Coronary artery (tissue), 2 donors: ENCODE measurements at regions not wholly inside any gene's neighbourhood (a gene's known extent, or its start where the extent isn't known, plus 50 kb on each side); places are given as distances from the start of the nearest gene placed in this dataset.

Experiments
- DNase-seq: peaks from one replicate; pipeline ENCODE4 v3.0.0-alpha.2; 2017; ENCODE audit warnings: low spot score
- H3K27ac ChIP-seq, 2 donors: fragments of 200-600 bp; sonication (generic); one replicate each; pipeline ENCODE4 v1.5.1; 2016 to 2019
- H3K4me3 ChIP-seq: fragments of 200-600 bp; sonication (generic); 2 replicates; pipeline ENCODE4 v1.5.1; 2016; ENCODE audit warnings: mild to moderate bottlenecking, moderate library complexity
- CTCF ChIP-seq: fragments of 200-600 bp; sonication (generic); IDR thresholded peaks from one replicate; pipeline ENCODE4 v1.5.1; 2019; ENCODE audit warnings: antibody characterized with exemption

GRCh38 chr1:165010418-165011070 lies 346.0 kb downstream of the LMX1A start:
- no peak for DNase-seq

GRCh38 chr1:165006831-165007230 lies 349.7 kb downstream of the LMX1A start:
- TF ChIP-seq CTCF, result no peak
- Histone ChIP-seq H3K4me3 (no peak overlapping the region), H3K27ac (no peak overlapping the region)
- no peak for DNase-seq

More at GRCh38 chr1:165010418-165011070, 346.0 kb downstream of the LMX1A start:
- TF ChIP-seq CTCF, result no peak
- Histone ChIP-seq H3K4me3 (no peak overlapping the region), H3K27ac (no peak overlapping the region)

GRCh38 chr1:164999146-164999545 lies 357.4 kb downstream of the LMX1A start:
- no peak for TF ChIP-seq CTCF
- DNase-seq, result no peak
- H3K4me3 ChIP-seq, result no peak overlapping the region
- H3K27ac ChIP-seq, result no peak overlapping the region

GRCh38 chr1:164991763-164992314 lies 364.7 kb downstream of the LMX1A start:
- no peak overlapping the region for H3K4me3 ChIP-seq
- TF ChIP-seq CTCF, result no peak
- no peak overlapping the region for H3K27ac ChIP-seq
- no peak for DNase-seq

GRCh38 chr1:164983023-164983650 lies 373.4 kb downstream of the LMX1A start:
- Histone ChIP-seq H3K4me3 (no peak overlapping the region), H3K27ac (no peak overlapping the region)
- no peak for TF ChIP-seq CTCF
- no peak for DNase-seq

GRCh38 chr1:164982545-164982944 lies 374.0 kb downstream of the LMX1A start:
- no peak for DNase-seq
- no peak overlapping the region for H3K4me3 ChIP-seq
- no peak overlapping the region for H3K27ac ChIP-seq
- no peak for TF ChIP-seq CTCF

- Histone ChIP-seq H3K4me3 (no peak overlapping the region), H3K27ac (no peak overlapping the region)
- no peak for TF ChIP-seq CTCF
- no peak for DNase-seq
Measured at GRCh38 chr1:164977561-164977960, 379.0 kb downstream of the LMX1A start.
